ENCODE measurements at regions not wholly inside any gene's neighbourhood (a gene's known extent, or its start where the extent isn't known, plus 50 kb on each side); places are given as distances from the start of the nearest gene placed in this dataset.

DNA sequence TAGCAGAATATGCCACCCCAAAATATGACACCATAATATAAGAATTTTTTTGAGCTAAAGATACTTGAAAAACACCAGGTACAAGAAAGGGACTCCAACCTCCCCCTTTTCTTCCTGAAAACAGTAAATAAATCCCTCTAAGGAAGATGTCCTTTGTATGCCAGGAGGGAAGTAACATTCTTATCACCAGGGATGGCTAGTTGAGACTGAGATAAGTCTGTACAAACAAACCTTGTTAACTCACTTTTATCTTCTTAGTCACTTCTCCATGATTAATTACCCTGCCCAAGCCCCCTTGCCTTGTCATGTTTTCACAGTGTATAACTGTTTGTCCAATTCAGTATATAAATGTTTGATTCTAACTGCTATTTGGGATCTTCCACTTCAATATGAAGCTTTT is 888.0 kb downstream of the PCDH18 start:
- in situ Hi-C loops (cut with HindIII; ENCODE audit: low pct_unique_long_range_greater_than_20kb, low sequenced_read_pairs) (no loop called here), intact Hi-C loops (cut with micrococcal nuclease; ENCODE audit: unreplicated experiment) (no loop called here)
- no peaks in the 10 kb centered on the region for H3K9me3 ChIP-seq (ENCODE audit: control insufficient read depth, insufficient read depth, low read depth, low read length)
- no peaks in the 10 kb centered on the region for H3K36me3 ChIP-seq (ENCODE audit: control insufficient read depth, insufficient read depth, low read length)
- ATAC-seq (no peak), DNase-seq (ENCODE audit: low read depth, low spot score) (no peak)
- H3K4me3 ChIP-seq (ENCODE audit: low read depth in 2 of 2, low read length in 2 of 2): no peak overlapping the region
- H3K4me1 ChIP-seq (ENCODE audit: control insufficient read depth, insufficient read depth, low read length): no peaks in the 10 kb centered on the region
- POLR2A ChIA-PET: no interaction called here
- CTCF ChIA-PET: no interaction called here
- no peak overlapping the region for H3K27ac ChIP-seq (ENCODE audit: low read length)
- TF ChIP-seq SIN3A (IDR thresholded peaks at IDR 0.05; ENCODE audit: borderline replicate concordance, insufficient read depth, low read depth, low read length) (no peak), POLR2AphosphoS5 (IDR thresholded peaks at IDR 0.05; ENCODE audit: low read depth, low read length) (no peak), TCF7L2 (IDR thresholded peaks at IDR 0.05; ENCODE audit: low read depth, low read length) (no peak)
- TF ChIP-seq, protein P1, sequence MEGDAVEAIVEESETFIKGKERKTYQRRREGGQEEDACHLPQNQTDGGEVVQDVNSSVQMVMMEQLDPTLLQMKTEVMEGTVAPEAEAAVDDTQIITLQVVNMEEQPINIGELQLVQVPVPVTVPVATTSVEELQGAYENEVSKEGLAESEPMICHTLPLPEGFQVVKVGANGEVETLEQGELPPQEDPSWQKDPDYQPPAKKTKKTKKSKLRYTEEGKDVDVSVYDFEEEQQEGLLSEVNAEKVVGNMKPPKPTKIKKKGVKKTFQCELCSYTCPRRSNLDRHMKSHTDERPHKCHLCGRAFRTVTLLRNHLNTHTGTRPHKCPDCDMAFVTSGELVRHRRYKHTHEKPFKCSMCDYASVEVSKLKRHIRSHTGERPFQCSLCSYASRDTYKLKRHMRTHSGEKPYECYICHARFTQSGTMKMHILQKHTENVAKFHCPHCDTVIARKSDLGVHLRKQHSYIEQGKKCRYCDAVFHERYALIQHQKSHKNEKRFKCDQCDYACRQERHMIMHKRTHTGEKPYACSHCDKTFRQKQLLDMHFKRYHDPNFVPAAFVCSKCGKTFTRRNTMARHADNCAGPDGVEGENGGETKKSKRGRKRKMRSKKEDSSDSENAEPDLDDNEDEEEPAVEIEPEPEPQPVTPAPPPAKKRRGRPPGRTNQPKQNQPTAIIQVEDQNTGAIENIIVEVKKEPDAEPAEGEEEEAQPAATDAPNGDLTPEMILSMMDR (IDR thresholded peaks at IDR 0.05): no peak
- TF ChIP-seq, protein P2, sequence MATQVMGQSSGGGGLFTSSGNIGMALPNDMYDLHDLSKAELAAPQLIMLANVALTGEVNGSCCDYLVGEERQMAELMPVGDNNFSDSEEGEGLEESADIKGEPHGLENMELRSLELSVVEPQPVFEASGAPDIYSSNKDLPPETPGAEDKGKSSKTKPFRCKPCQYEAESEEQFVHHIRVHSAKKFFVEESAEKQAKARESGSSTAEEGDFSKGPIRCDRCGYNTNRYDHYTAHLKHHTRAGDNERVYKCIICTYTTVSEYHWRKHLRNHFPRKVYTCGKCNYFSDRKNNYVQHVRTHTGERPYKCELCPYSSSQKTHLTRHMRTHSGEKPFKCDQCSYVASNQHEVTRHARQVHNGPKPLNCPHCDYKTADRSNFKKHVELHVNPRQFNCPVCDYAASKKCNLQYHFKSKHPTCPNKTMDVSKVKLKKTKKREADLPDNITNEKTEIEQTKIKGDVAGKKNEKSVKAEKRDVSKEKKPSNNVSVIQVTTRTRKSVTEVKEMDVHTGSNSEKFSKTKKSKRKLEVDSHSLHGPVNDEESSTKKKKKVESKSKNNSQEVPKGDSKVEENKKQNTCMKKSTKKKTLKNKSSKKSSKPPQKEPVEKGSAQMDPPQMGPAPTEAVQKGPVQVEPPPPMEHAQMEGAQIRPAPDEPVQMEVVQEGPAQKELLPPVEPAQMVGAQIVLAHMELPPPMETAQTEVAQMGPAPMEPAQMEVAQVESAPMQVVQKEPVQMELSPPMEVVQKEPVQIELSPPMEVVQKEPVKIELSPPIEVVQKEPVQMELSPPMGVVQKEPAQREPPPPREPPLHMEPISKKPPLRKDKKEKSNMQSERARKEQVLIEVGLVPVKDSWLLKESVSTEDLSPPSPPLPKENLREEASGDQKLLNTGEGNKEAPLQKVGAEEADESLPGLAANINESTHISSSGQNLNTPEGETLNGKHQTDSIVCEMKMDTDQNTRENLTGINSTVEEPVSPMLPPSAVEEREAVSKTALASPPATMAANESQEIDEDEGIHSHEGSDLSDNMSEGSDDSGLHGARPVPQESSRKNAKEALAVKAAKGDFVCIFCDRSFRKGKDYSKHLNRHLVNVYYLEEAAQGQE (IDR thresholded peaks at IDR 0.05; ENCODE audit: insufficient read depth in 1 of 2, low read depth in 2 of 2, low read length in 1 of 2): no peak
- BruUV-seq (replicated peaks): no TSS peak
- H3K27me3 ChIP-seq (ENCODE audit: control insufficient read depth, insufficient read depth, low read length): no peaks in the 10 kb centered on the region

DNA sequence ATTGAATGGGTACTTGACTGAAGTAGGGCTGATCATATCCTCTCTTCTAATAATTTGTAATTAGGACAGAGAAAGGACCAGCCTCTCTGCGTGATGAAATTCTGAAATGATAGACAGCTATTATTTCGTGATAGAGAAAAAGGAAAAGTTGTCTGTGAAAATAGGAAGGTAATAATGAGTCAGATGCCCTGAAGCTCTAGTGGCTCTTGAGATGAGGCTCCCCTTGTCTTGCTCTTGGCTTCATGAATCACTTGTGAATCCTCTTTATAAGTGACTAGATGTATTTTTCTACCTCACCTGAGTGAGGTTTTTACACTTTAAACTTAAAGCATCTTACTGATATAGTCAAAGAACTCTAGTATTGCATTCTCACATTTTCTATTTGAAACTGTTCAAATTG is 888.9 kb downstream of the PCDH18 start:
- Histone ChIP-seq H3K27me3 (ENCODE audit: control insufficient read depth, insufficient read depth, low read length) (no peaks in the 10 kb centered on the region), H3K9me3 (ENCODE audit: control insufficient read depth, insufficient read depth, low read depth, low read length) (no peaks in the 10 kb centered on the region), H3K36me3 (ENCODE audit: control insufficient read depth, insufficient read depth, low read length) (no peaks in the 10 kb centered on the region), H3K27ac (ENCODE audit: low read length) (no peak overlapping the region), H3K4me1 (ENCODE audit: control insufficient read depth, insufficient read depth, low read length) (no peaks in the 10 kb centered on the region), H3K4me3 (ENCODE audit: low read depth in 2 of 2, low read length in 2 of 2) (no peak overlapping the region)
- ChIA-PET CTCF (no interaction called here), POLR2A (no interaction called here)
- ATAC-seq (no peak), DNase-seq (ENCODE audit: low read depth, low spot score) (no peak)
- TF ChIP-seq, protein P2 (IDR thresholded peaks at IDR 0.05; ENCODE audit: insufficient read depth in 1 of 2, low read depth in 2 of 2, low read length in 1 of 2): no peak
- TF ChIP-seq SIN3A (IDR thresholded peaks at IDR 0.05; ENCODE audit: borderline replicate concordance, insufficient read depth, low read depth, low read length): no peak
- no peak for TF ChIP-seq TCF7L2 (IDR thresholded peaks at IDR 0.05; ENCODE audit: low read depth, low read length)
- no peak for TF ChIP-seq POLR2AphosphoS5 (IDR thresholded peaks at IDR 0.05; ENCODE audit: low read depth, low read length)
- TF ChIP-seq, protein P1 (IDR thresholded peaks at IDR 0.05): no peak
- intact Hi-C loops (cut with micrococcal nuclease; ENCODE audit: unreplicated experiment) (no loop called here), in situ Hi-C loops (cut with HindIII; ENCODE audit: low pct_unique_long_range_greater_than_20kb, low sequenced_read_pairs) (no loop called here)
- no TSS peak for BruUV-seq (replicated peaks)

All from Panc1 (cell line).